ENCODE measurements at regions not wholly inside any gene's neighbourhood (a gene's known extent, or its start where the extent isn't known, plus 50 kb on each side); places are given as distances from the start of the nearest gene placed in this dataset.
"Not testable (repeated sequence)": the region's sequence is repeated elsewhere in the genome, so short reads cannot be mapped to it uniquely, and the experiment has no call there.

- in situ Hi-C loops (cut with MboI): loop anchor here (25.0 kb wide), 1 partner anchor 776 kb away; no protein-coding TSS in a partner anchor
- no peaks in the 10 kb centered on the region for H3K9me3 ChIP-seq (ENCODE audit: low read depth)
- H3K27ac ChIP-seq: no peak overlapping the region
- no peaks in the 10 kb centered on the region for H3K9me2 ChIP-seq (ENCODE audit: insufficient read depth)
- H3K79me2 ChIP-seq (ENCODE audit: insufficient read depth): no peaks in the 10 kb centered on the region
- 21 to 28% methylated on average over 2 of the region's 2 CpGs for WGBS, 2 experiments (ENCODE audit: low coverage in 1 of 2, low lambda C conversion rate in 2 of 2, missing lambda C conversion rate in 2 of 2)
- no peaks in the 10 kb centered on the region for H4K20me1 ChIP-seq (ENCODE audit: insufficient read depth)
- no peak overlapping the region for H3K9ac ChIP-seq
- H3F3A ChIP-seq (ENCODE audit: insufficient read depth): no peaks in the 10 kb centered on the region
- TF ChIP-seq EZH2phosphoT487 (IDR thresholded peaks at IDR 0.05; ENCODE audit: insufficient read depth, low read depth): no peak
- no peak for TF ChIP-seq EZH2 (IDR thresholded peaks at IDR 0.05; ENCODE audit: insufficient read depth, poor library complexity, severe bottlenecking)
- no peak overlapping the region for H2AFZ ChIP-seq
- peaks cover 9% of the 10 kb centered on the region; the same call in 1 of the 2 replicates for H3K4me1 ChIP-seq (ENCODE audit: insufficient read depth)
- no peaks in the 10 kb centered on the region for H3K27me3 ChIP-seq (replicated peaks; ENCODE audit: insufficient read depth)
- DNase-seq: no peak
- no peak overlapping the region for H3K4me2 ChIP-seq (ENCODE audit: unreplicated experiment)
- no peaks in the 10 kb centered on the region for H3K36me3 ChIP-seq (ENCODE audit: low read depth)
- H3K4me3 ChIP-seq: no peak overlapping the region
Measured at GRCh38 chr1:166488327-166488726, 321.5 kb upstream of the FAM78B start.

- Histone ChIP-seq H3F3A (ENCODE audit: insufficient read depth) (no peaks in the 10 kb centered on the region), H3K4me3 (no peak overlapping the region)
- WGBS, 2 experiments (ENCODE audit: low coverage in 1 of 2, low lambda C conversion rate in 2 of 2, missing lambda C conversion rate in 2 of 2): 48 to 52% methylated on average over 2 of the region's 2 CpGs
Measured at GRCh38 chr1:166489356-166489669, 322.5 kb upstream of the FAM78B start.

GRCh38 chr1:166489670-166490436 is 323.1 kb upstream of the FAM78B start:
- Histone ChIP-seq H4K20me1 (ENCODE audit: insufficient read depth) (no peaks in the 10 kb centered on the region), H3K9me2 (ENCODE audit: insufficient read depth) (no peaks in the 10 kb centered on the region), H3K79me2 (ENCODE audit: insufficient read depth) (no peaks in the 10 kb centered on the region), H3F3A (ENCODE audit: insufficient read depth) (no peaks in the 10 kb centered on the region), H3K36me3 (ENCODE audit: low read depth) (no peaks in the 10 kb centered on the region), H3K9me3 (ENCODE audit: low read depth) (no peaks in the 10 kb centered on the region), H3K4me1 (ENCODE audit: insufficient read depth) (peaks cover 9% of the 10 kb centered on the region; the same call in 1 of the 2 replicates), H3K27ac (no peak overlapping the region), H3K9ac (no peak overlapping the region), H3K4me3 (peak overlapping the region; percentile 60), H3K4me2 (ENCODE audit: unreplicated experiment) (peak overlapping the region; percentile 48), H3K27me3 (replicated peaks; ENCODE audit: insufficient read depth) (no peaks in the 10 kb centered on the region), H2AFZ (peak overlapping the region; percentile 74)
- in situ Hi-C loops (cut with MboI): loop anchor here (25.0 kb wide), 1 partner anchor 778 kb away; no protein-coding TSS in a partner anchor
- TF ChIP-seq EZH2 (IDR thresholded peaks at IDR 0.05; ENCODE audit: insufficient read depth, poor library complexity, severe bottlenecking) (no peak), EZH2phosphoT487 (IDR thresholded peaks at IDR 0.05; ENCODE audit: insufficient read depth, low read depth) (no peak)
- peak; percentile 29 for DNase-seq
- WGBS, 2 experiments (ENCODE audit: low coverage in 1 of 2, low lambda C conversion rate in 2 of 2, missing lambda C conversion rate in 2 of 2): 43 to 49% methylated on average over 17 of the region's 17 CpGs

More at GRCh38 chr1:166489356-166489669, 322.5 kb upstream of the FAM78B start:
- no peaks in the 10 kb centered on the region for H3K36me3 ChIP-seq (ENCODE audit: low read depth)
- in situ Hi-C loops (cut with MboI): loop anchor here (25.0 kb wide), 1 partner anchor 777 kb away; no protein-coding TSS in a partner anchor
- H3K27ac ChIP-seq: no peak overlapping the region
- DNase-seq: no peak
- H3K27me3 ChIP-seq (replicated peaks; ENCODE audit: insufficient read depth): no peaks in the 10 kb centered on the region
- no peaks in the 10 kb centered on the region for H3K79me2 ChIP-seq (ENCODE audit: insufficient read depth)
- H2AFZ ChIP-seq: peak overlapping the region; percentile 74; the same call in 1 of the 2 replicates
- no peak overlapping the region for H3K4me2 ChIP-seq (ENCODE audit: unreplicated experiment)
- H3K9ac ChIP-seq: no peak overlapping the region
- H3K4me1 ChIP-seq (ENCODE audit: insufficient read depth): peaks cover 9% of the 10 kb centered on the region; the same call in 1 of the 2 replicates
- TF ChIP-seq EZH2phosphoT487 (IDR thresholded peaks at IDR 0.05; ENCODE audit: insufficient read depth, low read depth) (no peak), EZH2 (IDR thresholded peaks at IDR 0.05; ENCODE audit: insufficient read depth, poor library complexity, severe bottlenecking) (no peak)
- no peaks in the 10 kb centered on the region for H3K9me3 ChIP-seq (ENCODE audit: low read depth)
- no peaks in the 10 kb centered on the region for H3K9me2 ChIP-seq (ENCODE audit: insufficient read depth)
- H4K20me1 ChIP-seq (ENCODE audit: insufficient read depth): no peaks in the 10 kb centered on the region

- WGBS, 2 experiments (ENCODE audit: low coverage in 1 of 2, low lambda C conversion rate in 2 of 2, missing lambda C conversion rate in 2 of 2): 8 to 11% methylated on average over 5 of the region's 5 CpGs
- in situ Hi-C loops (cut with MboI): loop anchor here (25.0 kb wide), 1 partner anchor 778 kb away; no protein-coding TSS in a partner anchor
- peaks cover 5% of the 10 kb centered on the region; the same call in 1 of the 2 replicates for H3K4me1 ChIP-seq (ENCODE audit: insufficient read depth)
- no peaks in the 10 kb centered on the region for H3K79me2 ChIP-seq (ENCODE audit: insufficient read depth)
- no peak for TF ChIP-seq EZH2phosphoT487 (IDR thresholded peaks at IDR 0.05; ENCODE audit: insufficient read depth, low read depth)
- TF ChIP-seq EZH2 (IDR thresholded peaks at IDR 0.05; ENCODE audit: insufficient read depth, poor library complexity, severe bottlenecking): no peak
- DNase-seq: no peak
- no peak overlapping the region for H3K27ac ChIP-seq
- H3K4me3 ChIP-seq: no peak overlapping the region; the same call in 1 of the 2 replicates
- H3K27me3 ChIP-seq (replicated peaks; ENCODE audit: insufficient read depth): no peaks in the 10 kb centered on the region
- H2AFZ ChIP-seq: peak overlapping the region; percentile 74
- no peaks in the 10 kb centered on the region for H3K9me3 ChIP-seq (ENCODE audit: low read depth)
- H3K4me2 ChIP-seq (ENCODE audit: unreplicated experiment): no peak overlapping the region
- no peaks in the 10 kb centered on the region for H3F3A ChIP-seq (ENCODE audit: insufficient read depth)
- no peaks in the 10 kb centered on the region for H3K9me2 ChIP-seq (ENCODE audit: insufficient read depth)
- H3K36me3 ChIP-seq (ENCODE audit: low read depth): no peaks in the 10 kb centered on the region
- no peak overlapping the region for H3K9ac ChIP-seq
- H4K20me1 ChIP-seq (ENCODE audit: insufficient read depth): no peaks in the 10 kb centered on the region
Measured at GRCh38 chr1:166490437-166490991, 323.7 kb upstream of the FAM78B start.

GRCh38 chr1:166493765-166494164 is 327.0 kb upstream of the FAM78B start:
- in situ Hi-C loops (cut with MboI): loop anchor here (25.0 kb wide), 1 partner anchor 781 kb away; no protein-coding TSS in a partner anchor
- H4K20me1 ChIP-seq (ENCODE audit: insufficient read depth); H3F3A ChIP-seq (ENCODE audit: insufficient read depth); H3K36me3 ChIP-seq (ENCODE audit: low read depth); H2AFZ ChIP-seq; H3K79me2 ChIP-seq (ENCODE audit: insufficient read depth); H3K4me3 ChIP-seq; H3K4me2 ChIP-seq (ENCODE audit: unreplicated experiment); H3K4me1 ChIP-seq (ENCODE audit: insufficient read depth); H3K27ac ChIP-seq; H3K9ac ChIP-seq; DNase-seq; H3K9me2 ChIP-seq (ENCODE audit: insufficient read depth); H3K27me3 ChIP-seq (replicated peaks; ENCODE audit: insufficient read depth); H3K9me3 ChIP-seq (ENCODE audit: low read depth): not testable (repeated sequence)
- 31 to 49% methylated on average over 2 of the region's 2 CpGs for WGBS, 2 experiments (ENCODE audit: low coverage in 1 of 2, low lambda C conversion rate in 2 of 2, missing lambda C conversion rate in 2 of 2)

All from GM23248 (cell line).